Endothelial cell of umbilical vein (primary cell): ENCODE measurements at regions not wholly inside any gene's neighbourhood (a gene's known extent, or its start where the extent isn't known, plus 50 kb on each side); places are given as distances from the start of the nearest gene placed in this dataset.

Experiments used
- BruUV-seq: library from RNA; stranded (reverse); fragments of 400-500 nt; replicated peaks from 2 replicates; lab custom pipeline; 2021; lab: Mats Ljungman, UMichigan
- CTCF ChIA-PET: fragments of 300-600, 350-600 bp; sonication (Branson Sonifier 250); formaldehyde crosslinking; loops from one replicate; lab custom pipeline; 2021; ENCODE audit warnings: antibody characterized with exemption, inconsistent platforms; lab: Charles Lee
- POLR2A ChIA-PET: fragments of 300-600, 350-600 bp; sonication (Branson Sonifier 250); formaldehyde crosslinking; loops from one replicate; lab custom pipeline; 2021; ENCODE audit warnings: antibody characterized with exemption, inconsistent platforms; lab: Charles Lee
- DNase-seq: peaks from one replicate; pipeline ENCODE4 v3.0.0-alpha.2; 2011; ENCODE audit warnings: low read depth, low spot score
- FAIRE-seq: peaks from 2 replicates; lab custom pipeline; 2011; peaks lifted over from hg19 to GRCh38; lab: Jason Lieb, UNC
- H2AFZ ChIP-seq: 2 replicates; pipeline ENCODE4 v1.6.0; 2012; ENCODE audit warnings: low read depth, low read length, control low read depth, inconsistent platforms
- H3K27ac ChIP-seq: 2 replicates; pipeline ENCODE4 v1.5.1; 2011; ENCODE audit warnings: low read depth, mild to moderate bottlenecking, control low read depth, low read length, moderate library complexity; ENCODE audit not compliant: insufficient read depth
- H3K27me3 ChIP-seq, 2 experiments: 2 replicates each; pipeline versions ENCODE4 v1.6.0 to v1.6.1; 2011; ENCODE audit warnings: low read length in 2 of 2, mixed read lengths in 1 of 2; ENCODE audit not compliant: control insufficient read depth in 2 of 2, insufficient read depth in 2 of 2
- H3K36me3 ChIP-seq, 2 experiments: 2 replicates in 1 of 2; 3 replicates in 1 of 2; pipeline ENCODE4 v1.5.1; 2011; ENCODE audit warnings: low read length in 2 of 2, mild to moderate bottlenecking in 1 of 2, moderate library complexity in 1 of 2; ENCODE audit not compliant: control insufficient read depth in 2 of 2, insufficient read depth in 2 of 2; ENCODE audit errors: extremely low read depth in 1 of 2
- H3K4me1 ChIP-seq: 3 replicates; pipeline ENCODE4 v1.5.1; 2011; ENCODE audit warnings: mild to moderate bottlenecking, low read length; ENCODE audit not compliant: control insufficient read depth, insufficient read depth; ENCODE audit errors: extremely low read depth
- H3K4me2 ChIP-seq: 2 replicates; pipeline ENCODE4 v1.6.1; 2011; ENCODE audit warnings: low read length, control low read depth, mixed read lengths; ENCODE audit not compliant: insufficient read depth
- H3K4me3 ChIP-seq, 3 experiments: fragments of 200-600 bp in 1 of 3; sonication (generic), shearing (Covaris generic) in 1 of 3; replicated peaks in 1 of 3; 2 replicates each; pipeline ENCODE4 v1.5.1; 2011 to 2016; ENCODE audit warnings: control low read depth in 3 of 3, low read length in 3 of 3, mild to moderate bottlenecking in 2 of 3, inconsistent platforms in 1 of 3, low read depth in 1 of 3, moderate library complexity in 1 of 3; ENCODE audit not compliant: insufficient read depth in 1 of 3
- H3K79me2 ChIP-seq: 2 replicates; pipeline ENCODE4 v1.6.0; 2012; ENCODE audit warnings: low read length, inconsistent platforms; ENCODE audit not compliant: control insufficient read depth, insufficient read depth
- H3K9ac ChIP-seq: replicated peaks from 2 replicates; pipeline ENCODE3; 2011; ENCODE audit warnings: low read length, control low read depth; ENCODE audit not compliant: insufficient read depth; ENCODE audit errors: extremely low read depth
- H3K9me1 ChIP-seq: replicated peaks from 3 replicates; pipeline ENCODE4 v1.6.0; 2011; ENCODE audit warnings: mild to moderate bottlenecking, low read length; ENCODE audit not compliant: control insufficient read depth, insufficient read depth; ENCODE audit errors: extremely low read depth
- H3K9me3 ChIP-seq: replicated peaks from 2 replicates; pipeline ENCODE4 v1.5.1; 2012; ENCODE audit warnings: low read length, inconsistent platforms; ENCODE audit not compliant: control insufficient read depth, insufficient read depth
- H4K20me1 ChIP-seq: replicated peaks from 2 replicates; pipeline ENCODE3; 2011; ENCODE audit warnings: mild to moderate bottlenecking, low read length; ENCODE audit not compliant: control insufficient read depth, insufficient read depth; ENCODE audit errors: extremely low read depth
- EZH2 ChIP-seq: IDR thresholded peaks from 2 replicates; pipeline ENCODE4 v1.6.1; 2012; ENCODE audit warnings: borderline replicate concordance, low read depth, mild to moderate bottlenecking, moderate library complexity, low read length, inconsistent platforms; ENCODE audit not compliant: severe bottlenecking
- FOS ChIP-seq: IDR thresholded peaks from 2 replicates; pipeline ENCODE4 v1.6.1; 2011; ENCODE audit warnings: mild to moderate bottlenecking, low read length, moderate library complexity, borderline replicate concordance; ENCODE audit not compliant: insufficient read depth
- GATA2 ChIP-seq: IDR thresholded peaks from 2 replicates; pipeline ENCODE4 v1.7.0; 2011; ENCODE audit warnings: low read depth, mild to moderate bottlenecking, moderate library complexity, mixed read lengths, low read length; ENCODE audit not compliant: insufficient read length, insufficient read depth
- JUN ChIP-seq: IDR thresholded peaks from 2 replicates; pipeline ENCODE4 v1.6.1; 2011; ENCODE audit warnings: borderline replicate concordance, low read depth; ENCODE audit not compliant: insufficient read length, insufficient read depth
- MAX ChIP-seq: IDR thresholded peaks from 2 replicates; pipeline ENCODE4 v1.6.1; 2011; ENCODE audit not compliant: insufficient read depth, insufficient read length
- MYC ChIP-seq: IDR thresholded peaks from one replicate; pipeline ENCODE4 v1.6.1; 2011; ENCODE audit warnings: mild to moderate bottlenecking, low read depth, low read length
- POLR2A ChIP-seq: IDR thresholded peaks from 2 replicates; pipeline ENCODE4 v1.6.1; 2012; ENCODE audit warnings: low read depth, mild to moderate bottlenecking, control low read depth, low read length
- POLR2AphosphoS5 ChIP-seq: IDR thresholded peaks from 2 replicates; pipeline ENCODE4 v1.6.1; 2012; ENCODE audit warnings: low read depth, mild to moderate bottlenecking, control low read depth, low read length, moderate library complexity; ENCODE audit not compliant: insufficient read depth
- dilution Hi-C: fragments of 300-500 bp; cut with MboI; formaldehyde crosslinking; loops from one replicate; pipeline ENCODE4 v1.15.0; 2019; ENCODE audit warnings: low sequenced_read_pairs; ENCODE audit not compliant: extremely low pct_ligation_motif_present
- intact Hi-C: fragments of 100-400 bp; cut with micrococcal nuclease; formaldehyde crosslinking; loops from one replicate; pipeline ENCODE4 v1.10.0; 2022
- TF ChIP-seq, protein P1 (sequence below), 2 donors: IDR thresholded peaks; 1 replicate in 1 of 2; 2 replicates in 1 of 2; pipeline ENCODE4 v1.5.1; 2011; ENCODE audit warnings: low read length in 2 of 2, mild to moderate bottlenecking in 2 of 2, moderate library complexity in 2 of 2, control low read depth in 1 of 2, inconsistent platforms in 1 of 2, low read depth in 1 of 2; ENCODE audit not compliant: insufficient read depth in 1 of 2; ENCODE audit errors: extremely low read depth in 1 of 2

DNA sequence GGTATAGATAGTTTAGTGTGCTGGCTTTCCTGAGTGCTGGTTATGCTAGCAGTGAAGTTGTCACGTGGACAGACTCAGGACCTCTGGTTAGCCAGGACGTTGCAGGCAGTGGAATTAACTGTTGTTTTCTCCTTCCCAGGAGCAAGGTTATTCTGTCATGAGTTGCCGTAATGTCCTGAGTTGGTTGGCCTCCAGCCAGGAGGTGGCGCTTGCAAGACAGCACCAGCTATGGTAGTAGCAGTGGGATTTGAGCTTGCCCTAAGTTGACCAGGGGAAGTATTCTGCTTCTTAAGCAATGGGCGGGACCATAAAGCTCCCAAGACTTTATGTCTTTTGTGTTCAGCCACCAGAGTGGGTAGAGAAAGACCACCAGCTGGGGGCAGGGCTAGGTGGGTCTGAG is 240.7 kb upstream of the DNAJC19 start:
- TF ChIP-seq POLR2A (no peak), POLR2AphosphoS5 (no peak), GATA2 (no peak), FOS (no peak), JUN (no peak), EZH2 (no peak), MAX (no peak)
- CTCF ChIA-PET, result no interaction called here
- POLR2A ChIA-PET, result no interaction called here

DNA sequence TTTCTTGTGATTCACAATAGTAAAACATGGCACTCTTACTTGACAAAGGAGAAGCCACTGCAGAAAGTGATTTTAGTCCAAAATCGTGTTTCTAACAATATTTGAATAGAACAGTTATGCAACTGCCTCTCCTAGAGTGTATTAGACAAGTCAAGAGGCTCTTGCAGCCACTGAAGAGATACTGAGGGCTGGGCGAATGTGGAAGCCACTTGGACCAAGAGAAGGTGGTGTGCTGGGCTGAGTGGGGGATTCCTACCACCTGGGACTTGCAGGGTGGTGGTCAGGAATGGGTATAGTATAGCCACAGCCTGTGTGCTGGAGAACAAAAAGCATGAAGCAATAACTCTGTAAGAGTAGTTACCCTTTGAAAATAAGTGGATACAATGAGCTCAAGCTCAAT is 223.8 kb upstream of the DNAJC19 start:
- Histone ChIP-seq H4K20me1 (no peaks in the 10 kb centered on the region), H2AFZ (no peak overlapping the region), H3K9me1 (no peaks in the 10 kb centered on the region), H3K4me2 (no peak overlapping the region), H3K27me3 (peaks cover 3% of the 10 kb centered on the region in 2 experiments), H3K4me1 (no peaks in the 10 kb centered on the region), H3K36me3 (no peaks in the 10 kb centered on the region), H3K9me3 (no peaks in the 10 kb centered on the region), H3K4me3 (no peak overlapping the region), H3K27ac (no peak overlapping the region), H3K79me2 (no peaks in the 10 kb centered on the region), H3K9ac (no peak overlapping the region)
- BruUV-seq, result no TSS peak
- intact Hi-C loops (loop anchor here (5.0 kb wide), 1 partner anchor 1279 kb away; no protein-coding TSS in a partner anchor), dilution Hi-C loops (no loop called here)
- FAIRE-seq (no peak), DNase-seq (no peak)
- TF ChIP-seq MAX (no peak), FOS (no peak), EZH2 (no peak), GATA2 (no peak), POLR2A (no peak), POLR2AphosphoS5 (no peak), JUN (no peak), MYC (no peak)
- TF ChIP-seq, protein P1, sequence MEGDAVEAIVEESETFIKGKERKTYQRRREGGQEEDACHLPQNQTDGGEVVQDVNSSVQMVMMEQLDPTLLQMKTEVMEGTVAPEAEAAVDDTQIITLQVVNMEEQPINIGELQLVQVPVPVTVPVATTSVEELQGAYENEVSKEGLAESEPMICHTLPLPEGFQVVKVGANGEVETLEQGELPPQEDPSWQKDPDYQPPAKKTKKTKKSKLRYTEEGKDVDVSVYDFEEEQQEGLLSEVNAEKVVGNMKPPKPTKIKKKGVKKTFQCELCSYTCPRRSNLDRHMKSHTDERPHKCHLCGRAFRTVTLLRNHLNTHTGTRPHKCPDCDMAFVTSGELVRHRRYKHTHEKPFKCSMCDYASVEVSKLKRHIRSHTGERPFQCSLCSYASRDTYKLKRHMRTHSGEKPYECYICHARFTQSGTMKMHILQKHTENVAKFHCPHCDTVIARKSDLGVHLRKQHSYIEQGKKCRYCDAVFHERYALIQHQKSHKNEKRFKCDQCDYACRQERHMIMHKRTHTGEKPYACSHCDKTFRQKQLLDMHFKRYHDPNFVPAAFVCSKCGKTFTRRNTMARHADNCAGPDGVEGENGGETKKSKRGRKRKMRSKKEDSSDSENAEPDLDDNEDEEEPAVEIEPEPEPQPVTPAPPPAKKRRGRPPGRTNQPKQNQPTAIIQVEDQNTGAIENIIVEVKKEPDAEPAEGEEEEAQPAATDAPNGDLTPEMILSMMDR (IDR thresholded peaks at IDR 0.05; ENCODE audit: extremely low read depth in 1 of 2, insufficient read depth in 1 of 2, low read depth in 1 of 2, low read length in 2 of 2), result no peak
- ChIA-PET POLR2A (no interaction called here), CTCF (interaction anchor here (0.7 kb wide), 1 partner anchor 66 kb away, joined by 3 read pairs; no protein-coding TSS in a partner anchor)

More for the DNA sequence above, 240.7 kb upstream of the DNAJC19 start:
- no peak overlapping the region for H3K9ac ChIP-seq
- no peaks in the 10 kb centered on the region for H3K36me3 ChIP-seq
- H3K27me3 ChIP-seq, result no peaks in the 10 kb centered on the region
- no peaks in the 10 kb centered on the region for H3K4me1 ChIP-seq
- H3K27ac ChIP-seq, result no peak overlapping the region
- H3K9me3 ChIP-seq, result no peaks in the 10 kb centered on the region
- no peak overlapping the region for H2AFZ ChIP-seq
- dilution Hi-C loops (no loop called here), intact Hi-C loops (no loop called here)
- H3K79me2 ChIP-seq, result no peaks in the 10 kb centered on the region
- H4K20me1 ChIP-seq, result no peaks in the 10 kb centered on the region
- no TSS peak for BruUV-seq
- DNase-seq (no peak), FAIRE-seq (no peak)
- H3K9me1 ChIP-seq, result no peaks in the 10 kb centered on the region
- H3K4me3 ChIP-seq, result no peak overlapping the region
- H3K4me2 ChIP-seq, result no peak overlapping the region
